ENCODE measurements at regions not wholly inside any gene's neighbourhood (a gene's known extent, or its start where the extent isn't known, plus 50 kb on each side); places are given as distances from the start of the nearest gene placed in this dataset.

DNA sequence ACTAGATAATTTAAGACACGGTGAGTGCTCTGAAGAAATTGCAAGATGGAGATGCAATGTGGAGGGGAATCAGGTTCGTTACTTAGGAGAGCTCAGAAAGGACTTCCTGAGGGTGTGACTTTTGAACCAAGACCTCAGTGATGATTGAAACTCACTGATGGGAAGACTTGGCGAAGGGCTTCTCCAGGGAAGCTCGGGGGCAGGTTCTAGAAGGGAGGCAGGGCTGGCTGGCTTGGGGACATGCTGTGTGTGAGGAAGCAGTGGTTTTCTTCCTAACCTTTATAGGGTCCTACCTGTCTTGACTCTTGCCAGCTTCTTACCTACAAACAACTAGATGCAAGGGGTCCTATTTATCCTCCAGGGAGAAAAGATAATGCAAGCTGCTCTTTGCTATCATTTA is 637.9 kb downstream of the ACTR3B start:
- TF ChIP-seq, protein P1, sequence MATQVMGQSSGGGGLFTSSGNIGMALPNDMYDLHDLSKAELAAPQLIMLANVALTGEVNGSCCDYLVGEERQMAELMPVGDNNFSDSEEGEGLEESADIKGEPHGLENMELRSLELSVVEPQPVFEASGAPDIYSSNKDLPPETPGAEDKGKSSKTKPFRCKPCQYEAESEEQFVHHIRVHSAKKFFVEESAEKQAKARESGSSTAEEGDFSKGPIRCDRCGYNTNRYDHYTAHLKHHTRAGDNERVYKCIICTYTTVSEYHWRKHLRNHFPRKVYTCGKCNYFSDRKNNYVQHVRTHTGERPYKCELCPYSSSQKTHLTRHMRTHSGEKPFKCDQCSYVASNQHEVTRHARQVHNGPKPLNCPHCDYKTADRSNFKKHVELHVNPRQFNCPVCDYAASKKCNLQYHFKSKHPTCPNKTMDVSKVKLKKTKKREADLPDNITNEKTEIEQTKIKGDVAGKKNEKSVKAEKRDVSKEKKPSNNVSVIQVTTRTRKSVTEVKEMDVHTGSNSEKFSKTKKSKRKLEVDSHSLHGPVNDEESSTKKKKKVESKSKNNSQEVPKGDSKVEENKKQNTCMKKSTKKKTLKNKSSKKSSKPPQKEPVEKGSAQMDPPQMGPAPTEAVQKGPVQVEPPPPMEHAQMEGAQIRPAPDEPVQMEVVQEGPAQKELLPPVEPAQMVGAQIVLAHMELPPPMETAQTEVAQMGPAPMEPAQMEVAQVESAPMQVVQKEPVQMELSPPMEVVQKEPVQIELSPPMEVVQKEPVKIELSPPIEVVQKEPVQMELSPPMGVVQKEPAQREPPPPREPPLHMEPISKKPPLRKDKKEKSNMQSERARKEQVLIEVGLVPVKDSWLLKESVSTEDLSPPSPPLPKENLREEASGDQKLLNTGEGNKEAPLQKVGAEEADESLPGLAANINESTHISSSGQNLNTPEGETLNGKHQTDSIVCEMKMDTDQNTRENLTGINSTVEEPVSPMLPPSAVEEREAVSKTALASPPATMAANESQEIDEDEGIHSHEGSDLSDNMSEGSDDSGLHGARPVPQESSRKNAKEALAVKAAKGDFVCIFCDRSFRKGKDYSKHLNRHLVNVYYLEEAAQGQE (IDR thresholded peaks at IDR 0.05): no peak
- TF ChIP-seq, protein P2, sequence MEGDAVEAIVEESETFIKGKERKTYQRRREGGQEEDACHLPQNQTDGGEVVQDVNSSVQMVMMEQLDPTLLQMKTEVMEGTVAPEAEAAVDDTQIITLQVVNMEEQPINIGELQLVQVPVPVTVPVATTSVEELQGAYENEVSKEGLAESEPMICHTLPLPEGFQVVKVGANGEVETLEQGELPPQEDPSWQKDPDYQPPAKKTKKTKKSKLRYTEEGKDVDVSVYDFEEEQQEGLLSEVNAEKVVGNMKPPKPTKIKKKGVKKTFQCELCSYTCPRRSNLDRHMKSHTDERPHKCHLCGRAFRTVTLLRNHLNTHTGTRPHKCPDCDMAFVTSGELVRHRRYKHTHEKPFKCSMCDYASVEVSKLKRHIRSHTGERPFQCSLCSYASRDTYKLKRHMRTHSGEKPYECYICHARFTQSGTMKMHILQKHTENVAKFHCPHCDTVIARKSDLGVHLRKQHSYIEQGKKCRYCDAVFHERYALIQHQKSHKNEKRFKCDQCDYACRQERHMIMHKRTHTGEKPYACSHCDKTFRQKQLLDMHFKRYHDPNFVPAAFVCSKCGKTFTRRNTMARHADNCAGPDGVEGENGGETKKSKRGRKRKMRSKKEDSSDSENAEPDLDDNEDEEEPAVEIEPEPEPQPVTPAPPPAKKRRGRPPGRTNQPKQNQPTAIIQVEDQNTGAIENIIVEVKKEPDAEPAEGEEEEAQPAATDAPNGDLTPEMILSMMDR (IDR thresholded peaks at IDR 0.05; ENCODE audit: low read depth, low read length, missing input control): no peak
- no peak for TF ChIP-seq TAF1 (conservative IDR thresholded peaks at IDR 0.05)
- TF ChIP-seq, protein P3, sequence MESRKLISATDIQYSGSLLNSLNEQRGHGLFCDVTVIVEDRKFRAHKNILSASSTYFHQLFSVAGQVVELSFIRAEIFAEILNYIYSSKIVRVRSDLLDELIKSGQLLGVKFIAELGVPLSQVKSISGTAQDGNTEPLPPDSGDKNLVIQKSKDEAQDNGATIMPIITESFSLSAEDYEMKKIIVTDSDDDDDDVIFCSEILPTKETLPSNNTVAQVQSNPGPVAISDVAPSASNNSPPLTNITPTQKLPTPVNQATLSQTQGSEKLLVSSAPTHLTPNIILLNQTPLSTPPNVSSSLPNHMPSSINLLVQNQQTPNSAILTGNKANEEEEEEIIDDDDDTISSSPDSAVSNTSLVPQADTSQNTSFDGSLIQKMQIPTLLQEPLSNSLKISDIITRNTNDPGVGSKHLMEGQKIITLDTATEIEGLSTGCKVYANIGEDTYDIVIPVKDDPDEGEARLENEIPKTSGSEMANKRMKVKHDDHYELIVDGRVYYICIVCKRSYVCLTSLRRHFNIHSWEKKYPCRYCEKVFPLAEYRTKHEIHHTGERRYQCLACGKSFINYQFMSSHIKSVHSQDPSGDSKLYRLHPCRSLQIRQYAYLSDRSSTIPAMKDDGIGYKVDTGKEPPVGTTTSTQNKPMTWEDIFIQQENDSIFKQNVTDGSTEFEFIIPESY (IDR thresholded peaks at IDR 0.05): no peak
- TF ChIP-seq YY1 (IDR thresholded peaks at IDR 0.05): no peak
- TF ChIP-seq EGR1 (IDR thresholded peaks at IDR 0.05; ENCODE audit: low read depth in 2 of 2): no peak
- TF ChIP-seq JUND (IDR thresholded peaks at IDR 0.05): no peak
- TF ChIP-seq HNF4A (conservative IDR thresholded peaks at IDR 0.05): no peak
- TF ChIP-seq RAD21 (IDR thresholded peaks at IDR 0.05): no peak

Measured in liver (tissue), 3 donors.